SU-DHL-6 (cell line): ENCODE measurements at regions not wholly inside any gene's neighbourhood (a gene's known extent, or its start where the extent isn't known, plus 50 kb on each side); places are given as distances from the start of the nearest gene placed in this dataset.

Source experiments
- CTCF ChIP-seq: fragments of 200-600 bp; sonication (generic); IDR thresholded peaks from one replicate; pipeline ENCODE4 v1.5.1; 2017; ENCODE audit warnings: antibody characterized with exemption, mild to moderate bottlenecking, low read length, moderate library complexity; ENCODE audit not compliant: insufficient read depth, poor library complexity, severe bottlenecking
- EZH2phosphoT487 ChIP-seq: fragments of 200-600 bp; sonication (generic), shearing (Covaris generic); conservative IDR thresholded peaks from 2 replicates; pipeline ENCODE4 v1.6.1; 2018; ENCODE audit warnings: mild to moderate bottlenecking, antibody characterized with exemption, low read length, moderate library complexity, mixed read lengths

GRCh38 chr3:102054543-102055080, 205.3 kb downstream of the NFKBIZ start:
- TF ChIP-seq CTCF (no peak), EZH2phosphoT487 (no peak)
